ENCODE measurements at regions not wholly inside any gene's neighbourhood (a gene's known extent, or its start where the extent isn't known, plus 50 kb on each side); places are given as distances from the start of the nearest gene placed in this dataset.

- Histone ChIP-seq H4K20me1 (ENCODE audit: insufficient read depth) (no peaks in the 10 kb centered on the region), H3K9ac (no peak overlapping the region), H3K79me2 (ENCODE audit: insufficient read depth) (no peaks in the 10 kb centered on the region), H3K4me1 (ENCODE audit: insufficient read depth) (no peaks in the 10 kb centered on the region), H3K36me3 (ENCODE audit: low read depth) (no peaks in the 10 kb centered on the region), H3K9me2 (ENCODE audit: insufficient read depth) (no peaks in the 10 kb centered on the region), H3K27ac (no peak overlapping the region), H3K9me3 (ENCODE audit: low read depth) (no peaks in the 10 kb centered on the region), H3K4me2 (ENCODE audit: unreplicated experiment) (no peak overlapping the region), H2AFZ (no peak overlapping the region), H3K27me3 (replicated peaks; ENCODE audit: insufficient read depth) (peaks cover 50% of the 10 kb centered on the region), H3F3A (ENCODE audit: insufficient read depth) (no peaks in the 10 kb centered on the region), H3K4me3 (no peak overlapping the region)
- TF ChIP-seq EZH2 (IDR thresholded peaks at IDR 0.05; ENCODE audit: insufficient read depth, poor library complexity, severe bottlenecking): no peak
- TF ChIP-seq EZH2phosphoT487 (IDR thresholded peaks at IDR 0.05; ENCODE audit: insufficient read depth, low read depth): no peak
- in situ Hi-C loops (cut with MboI): no loop called here
- 75 to 76% methylated on average over 14 of the region's 14 CpGs for WGBS, 2 experiments (ENCODE audit: low coverage in 1 of 2, low lambda C conversion rate in 2 of 2, missing lambda C conversion rate in 2 of 2)
- DNase-seq: no peak
Measured at GRCh38 chr14:101459551-101459900, 101.8 kb upstream of the DIO3 start.

GRCh38 chr14:101460521-101460920, 100.8 kb upstream of the DIO3 start:
- no peaks in the 10 kb centered on the region for H3K4me1 ChIP-seq (ENCODE audit: insufficient read depth)
- TF ChIP-seq EZH2 (IDR thresholded peaks at IDR 0.05; ENCODE audit: insufficient read depth, poor library complexity, severe bottlenecking) (no peak), EZH2phosphoT487 (IDR thresholded peaks at IDR 0.05; ENCODE audit: insufficient read depth, low read depth) (no peak)
- H3K27ac ChIP-seq: no peak overlapping the region
- H3K79me2 ChIP-seq (ENCODE audit: insufficient read depth): no peaks in the 10 kb centered on the region
- H3K9me3 ChIP-seq (ENCODE audit: low read depth): no peaks in the 10 kb centered on the region
- peaks cover 46% of the 10 kb centered on the region for H3K27me3 ChIP-seq (replicated peaks; ENCODE audit: insufficient read depth)
- H2AFZ ChIP-seq: no peak overlapping the region
- no peaks in the 10 kb centered on the region for H4K20me1 ChIP-seq (ENCODE audit: insufficient read depth)
- H3K9me2 ChIP-seq (ENCODE audit: insufficient read depth): no peaks in the 10 kb centered on the region
- no peaks in the 10 kb centered on the region for H3F3A ChIP-seq (ENCODE audit: insufficient read depth)
- H3K4me3 ChIP-seq: no peak overlapping the region
- in situ Hi-C loops (cut with MboI): no loop called here
- no peak for DNase-seq
- H3K4me2 ChIP-seq (ENCODE audit: unreplicated experiment): no peak overlapping the region
- H3K36me3 ChIP-seq (ENCODE audit: low read depth): no peaks in the 10 kb centered on the region
- no peak overlapping the region for H3K9ac ChIP-seq
- 86 to 91% methylated on average over 6 of the region's 6 CpGs for WGBS, 2 experiments (ENCODE audit: low coverage in 1 of 2, low lambda C conversion rate in 2 of 2, missing lambda C conversion rate in 2 of 2)

GRCh38 chr14:101460986-101461750, 100.1 kb upstream of the DIO3 start:
- Histone ChIP-seq H3F3A (ENCODE audit: insufficient read depth) (no peaks in the 10 kb centered on the region), H4K20me1 (ENCODE audit: insufficient read depth) (no peaks in the 10 kb centered on the region), H3K9me2 (ENCODE audit: insufficient read depth) (no peaks in the 10 kb centered on the region), H2AFZ (no peak overlapping the region), H3K27me3 (replicated peaks; ENCODE audit: insufficient read depth) (peaks cover 43% of the 10 kb centered on the region), H3K79me2 (ENCODE audit: insufficient read depth) (no peaks in the 10 kb centered on the region), H3K4me1 (ENCODE audit: insufficient read depth) (no peaks in the 10 kb centered on the region), H3K36me3 (ENCODE audit: low read depth) (no peaks in the 10 kb centered on the region), H3K4me3 (no peak overlapping the region), H3K9me3 (ENCODE audit: low read depth) (no peaks in the 10 kb centered on the region), H3K9ac (no peak overlapping the region), H3K4me2 (ENCODE audit: unreplicated experiment) (no peak overlapping the region), H3K27ac (no peak overlapping the region)
- 68 to 75% methylated on average over 12 of the region's 12 CpGs for whole genome bisulfite sequencing, 2 experiments (ENCODE audit: low coverage in 1 of 2, low lambda C conversion rate in 2 of 2, missing lambda C conversion rate in 2 of 2)
- TF ChIP-seq EZH2 (IDR thresholded peaks at IDR 0.05; ENCODE audit: insufficient read depth, poor library complexity, severe bottlenecking) (no peak), EZH2phosphoT487 (IDR thresholded peaks at IDR 0.05; ENCODE audit: insufficient read depth, low read depth) (no peak)
- DNase-seq: no peak
- in situ Hi-C loops (cut with MboI): no loop called here

- H3F3A ChIP-seq (ENCODE audit: insufficient read depth): no peaks in the 10 kb centered on the region
- no peak overlapping the region for H3K9ac ChIP-seq
- H3K4me1 ChIP-seq (ENCODE audit: insufficient read depth): no peaks in the 10 kb centered on the region
- H2AFZ ChIP-seq: no peak overlapping the region
- no peaks in the 10 kb centered on the region for H3K36me3 ChIP-seq (ENCODE audit: low read depth)
- H3K27ac ChIP-seq: no peak overlapping the region
- DNase-seq: no peak
- no peak overlapping the region for H3K4me3 ChIP-seq
- peaks cover 36% of the 10 kb centered on the region for H3K27me3 ChIP-seq (replicated peaks; ENCODE audit: insufficient read depth)
- H4K20me1 ChIP-seq (ENCODE audit: insufficient read depth): no peaks in the 10 kb centered on the region
- no peaks in the 10 kb centered on the region for H3K79me2 ChIP-seq (ENCODE audit: insufficient read depth)
- no peaks in the 10 kb centered on the region for H3K9me2 ChIP-seq (ENCODE audit: insufficient read depth)
- no peaks in the 10 kb centered on the region for H3K9me3 ChIP-seq (ENCODE audit: low read depth)
- 75 to 80% methylated on average over 8 of the region's 8 CpGs for WGBS, 2 experiments (ENCODE audit: low coverage in 1 of 2, low lambda C conversion rate in 2 of 2, missing lambda C conversion rate in 2 of 2)
- TF ChIP-seq EZH2 (IDR thresholded peaks at IDR 0.05; ENCODE audit: insufficient read depth, poor library complexity, severe bottlenecking) (no peak), EZH2phosphoT487 (IDR thresholded peaks at IDR 0.05; ENCODE audit: insufficient read depth, low read depth) (no peak)
- in situ Hi-C loops (cut with MboI): no loop called here
- no peak overlapping the region for H3K4me2 ChIP-seq (ENCODE audit: unreplicated experiment)
Measured at GRCh38 chr14:101461891-101462290, 99.4 kb upstream of the DIO3 start.
